Tibial nerve (tissue), 3 donors: ENCODE measurements at regions not wholly inside any gene's neighbourhood (a gene's known extent, or its start where the extent isn't known, plus 50 kb on each side); places are given as distances from the start of the nearest gene placed in this dataset.

Experiments used
- POLR2A ChIP-seq, 2 donors: fragments of 450-650 bp; IDR thresholded peaks; one replicate each; pipeline ENCODE4 v1.6.1; 2017; ENCODE audit warnings: antibody characterized with exemption in 2 of 2, mild to moderate bottlenecking in 2 of 2, moderate library complexity in 2 of 2
- TF ChIP-seq, protein P1 (sequence below), 5 experiments: fragments of 200-600 bp in 3 of 5; fragments of 450-650 bp in 2 of 5; sonication (generic) in 3 of 5; IDR thresholded peaks; one replicate each; pipeline ENCODE4 v1.5.1; 2016 to 2019; ENCODE audit warnings: antibody characterized with exemption in 5 of 5, mild to moderate bottlenecking in 3 of 5, moderate library complexity in 2 of 5

DNA sequence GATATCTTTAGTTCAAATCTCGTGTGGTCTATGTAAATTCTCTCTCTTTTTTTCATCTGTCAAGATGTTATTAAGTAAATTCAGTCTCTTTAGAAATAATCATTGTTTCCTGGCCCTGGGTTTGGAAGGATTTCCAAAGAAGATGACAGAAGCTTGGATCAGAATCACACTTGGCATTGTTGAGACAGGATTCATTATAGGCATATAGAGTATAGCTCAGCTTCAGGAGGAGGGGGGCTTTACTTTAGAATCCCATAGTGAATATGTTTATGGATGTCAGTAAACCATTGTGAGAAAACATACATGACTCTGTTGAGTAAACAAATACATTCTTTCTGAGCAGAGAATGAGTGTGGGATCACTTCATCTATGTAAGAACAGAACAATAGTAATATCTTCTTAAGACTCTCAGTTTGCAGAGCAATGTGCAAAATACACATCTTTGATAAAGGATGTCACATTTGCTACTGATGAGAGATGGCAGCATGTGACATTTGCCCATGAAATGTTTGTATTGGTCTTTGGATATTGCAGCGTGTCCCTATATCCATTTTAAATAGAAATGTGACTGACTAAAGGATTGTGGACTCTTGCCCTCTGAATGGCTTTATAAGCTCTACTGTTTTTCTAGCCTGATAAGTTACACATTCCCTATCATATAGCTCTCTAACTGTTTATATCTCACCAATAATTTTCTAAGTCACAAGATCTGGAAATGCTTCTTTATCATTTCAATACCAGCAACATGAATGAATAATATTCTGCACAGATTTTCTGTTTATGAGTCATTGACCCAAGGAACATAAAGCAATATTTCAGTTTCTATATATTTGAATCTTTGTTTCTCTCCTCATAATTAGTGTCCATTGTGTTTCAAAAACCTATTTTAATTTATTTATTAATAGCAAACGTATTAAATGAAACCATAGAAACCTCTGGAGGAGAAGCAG, 95.6 kb upstream of the THRB start:
- TF ChIP-seq, protein P1, sequence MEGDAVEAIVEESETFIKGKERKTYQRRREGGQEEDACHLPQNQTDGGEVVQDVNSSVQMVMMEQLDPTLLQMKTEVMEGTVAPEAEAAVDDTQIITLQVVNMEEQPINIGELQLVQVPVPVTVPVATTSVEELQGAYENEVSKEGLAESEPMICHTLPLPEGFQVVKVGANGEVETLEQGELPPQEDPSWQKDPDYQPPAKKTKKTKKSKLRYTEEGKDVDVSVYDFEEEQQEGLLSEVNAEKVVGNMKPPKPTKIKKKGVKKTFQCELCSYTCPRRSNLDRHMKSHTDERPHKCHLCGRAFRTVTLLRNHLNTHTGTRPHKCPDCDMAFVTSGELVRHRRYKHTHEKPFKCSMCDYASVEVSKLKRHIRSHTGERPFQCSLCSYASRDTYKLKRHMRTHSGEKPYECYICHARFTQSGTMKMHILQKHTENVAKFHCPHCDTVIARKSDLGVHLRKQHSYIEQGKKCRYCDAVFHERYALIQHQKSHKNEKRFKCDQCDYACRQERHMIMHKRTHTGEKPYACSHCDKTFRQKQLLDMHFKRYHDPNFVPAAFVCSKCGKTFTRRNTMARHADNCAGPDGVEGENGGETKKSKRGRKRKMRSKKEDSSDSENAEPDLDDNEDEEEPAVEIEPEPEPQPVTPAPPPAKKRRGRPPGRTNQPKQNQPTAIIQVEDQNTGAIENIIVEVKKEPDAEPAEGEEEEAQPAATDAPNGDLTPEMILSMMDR (IDR thresholded peaks at IDR 0.05): no peak
- TF ChIP-seq POLR2A (IDR thresholded peaks at IDR 0.05): no peak
